ENCODE measurements at regions not wholly inside any gene's neighbourhood (a gene's known extent, or its start where the extent isn't known, plus 50 kb on each side); places are given as distances from the start of the nearest gene placed in this dataset.

GRCh38 chr5:163222982-163223381 lies 214.4 kb upstream of the CCNG1 start:
- H3K9me3 Mint-ChIP-seq: no peaks in the 10 kb centered on the region
- H3K4me1 Mint-ChIP-seq (ENCODE audit: unreplicated experiment): no peaks in the 10 kb centered on the region
- DNase-seq (ENCODE audit: extremely low spot score, unreplicated experiment): no peak
- no peaks in the 10 kb centered on the region for H3K36me3 Mint-ChIP-seq
- H3K27ac Mint-ChIP-seq: no peak overlapping the region
- peaks cover 7% of the 10 kb centered on the region for H3K27me3 Mint-ChIP-seq
- TF ChIP-seq CTCF (conservative IDR thresholded peaks at IDR 0.05): no peak
- H3K4me3 Mint-ChIP-seq: no peak overlapping the region

GRCh38 chr5:163244445-163244987 lies 192.9 kb upstream of the CCNG1 start:
- no peak for TF ChIP-seq CTCF (conservative IDR thresholded peaks at IDR 0.05)
- DNase-seq (ENCODE audit: extremely low spot score, unreplicated experiment): no peak
- Mint-ChIP-seq H3K36me3 (no peaks in the 10 kb centered on the region), H3K4me3 (no peak overlapping the region), H3K9me3 (no peaks in the 10 kb centered on the region), H3K27ac (no peak overlapping the region), H3K4me1 (ENCODE audit: unreplicated experiment) (no peaks in the 10 kb centered on the region), H3K27me3 (no peaks in the 10 kb centered on the region)

- no peak overlapping the region for H3K4me3 Mint-ChIP-seq
- no peak for DNase-seq (ENCODE audit: extremely low spot score, unreplicated experiment)
- no peaks in the 10 kb centered on the region for H3K4me1 Mint-ChIP-seq (ENCODE audit: unreplicated experiment)
- H3K36me3 Mint-ChIP-seq: no peaks in the 10 kb centered on the region
- TF ChIP-seq CTCF (conservative IDR thresholded peaks at IDR 0.05): no peak
- H3K27ac Mint-ChIP-seq: no peak overlapping the region
- H3K9me3 Mint-ChIP-seq: no peaks in the 10 kb centered on the region
- H3K27me3 Mint-ChIP-seq: no peaks in the 10 kb centered on the region
These were observed 191.8 kb upstream of the CCNG1 start for GRCh38 chr5:163245584-163245983.

DNA sequence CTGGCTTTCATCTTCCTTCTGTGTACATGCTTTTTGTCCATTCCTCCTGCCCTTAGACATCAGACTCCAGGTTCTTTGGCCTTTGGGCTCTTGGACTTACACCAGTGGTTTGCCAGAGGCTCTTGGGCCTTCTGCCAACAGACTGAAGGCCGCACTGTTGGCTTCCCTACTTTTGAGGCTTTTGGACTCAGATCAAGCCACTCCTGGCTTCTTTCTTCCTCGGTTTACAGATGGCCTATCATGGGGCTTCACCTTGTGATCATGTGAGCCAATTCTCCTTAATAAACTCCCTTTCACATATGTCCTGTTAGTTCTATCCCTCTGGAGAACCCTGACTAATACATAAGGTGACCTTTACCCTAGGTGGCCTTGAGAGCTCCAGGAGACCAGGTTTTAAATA lies 189.1 kb upstream of the CCNG1 start:
- H3K27me3 Mint-ChIP-seq: peaks cover 3% of the 10 kb centered on the region
- no peaks in the 10 kb centered on the region for H3K36me3 Mint-ChIP-seq
- no peaks in the 10 kb centered on the region for H3K9me3 Mint-ChIP-seq
- no peak overlapping the region for H3K4me3 Mint-ChIP-seq
- no peak for TF ChIP-seq CTCF (conservative IDR thresholded peaks at IDR 0.05)
- no peak for DNase-seq (ENCODE audit: extremely low spot score, unreplicated experiment)
- H3K27ac Mint-ChIP-seq: no peak overlapping the region
- H3K4me1 Mint-ChIP-seq (ENCODE audit: unreplicated experiment): no peaks in the 10 kb centered on the region

DNA sequence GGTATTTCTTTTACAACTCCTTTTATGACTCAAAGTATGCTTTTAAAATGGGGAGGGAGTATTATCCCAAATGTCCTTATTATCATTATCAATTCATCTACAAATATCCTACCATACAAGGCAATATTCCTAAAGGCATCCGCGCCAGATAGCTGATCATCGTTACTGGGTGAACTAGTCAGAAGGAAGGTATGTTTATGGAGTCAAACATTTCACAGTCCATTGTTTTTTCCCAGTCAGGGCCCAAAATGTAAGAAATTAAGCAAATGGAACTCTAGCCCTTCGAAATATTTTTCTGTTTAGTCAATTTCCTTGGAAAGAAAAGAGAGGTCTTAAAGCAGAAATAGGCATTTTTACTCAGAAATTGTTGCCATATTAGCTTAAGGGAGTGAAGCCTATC lies 188.5 kb upstream of the CCNG1 start:
- Mint-ChIP-seq H3K4me1 (ENCODE audit: unreplicated experiment) (no peaks in the 10 kb centered on the region), H3K27ac (no peak overlapping the region), H3K4me3 (no peak overlapping the region), H3K36me3 (no peaks in the 10 kb centered on the region), H3K9me3 (no peaks in the 10 kb centered on the region), H3K27me3 (peaks cover 3% of the 10 kb centered on the region)
- no peak for TF ChIP-seq CTCF (conservative IDR thresholded peaks at IDR 0.05)
- DNase-seq (ENCODE audit: extremely low spot score, unreplicated experiment): no peak

GRCh38 chr5:163252950-163253349 lies 184.4 kb upstream of the CCNG1 start:
- no peak for DNase-seq (ENCODE audit: extremely low spot score, unreplicated experiment)
- H3K4me3 Mint-ChIP-seq: no peak overlapping the region
- no peak for TF ChIP-seq CTCF (conservative IDR thresholded peaks at IDR 0.05)
- no peak overlapping the region for H3K27ac Mint-ChIP-seq
- no peaks in the 10 kb centered on the region for H3K4me1 Mint-ChIP-seq (ENCODE audit: unreplicated experiment)
- no peaks in the 10 kb centered on the region for H3K9me3 Mint-ChIP-seq
- H3K27me3 Mint-ChIP-seq: peaks cover 3% of the 10 kb centered on the region
- H3K36me3 Mint-ChIP-seq: no peaks in the 10 kb centered on the region

Data from type B pancreatic cell (in vitro differentiated cells).